ENCODE measurements at regions not wholly inside any gene's neighbourhood (a gene's known extent, or its start where the extent isn't known, plus 50 kb on each side); places are given as distances from the start of the nearest gene placed in this dataset.

DNA sequence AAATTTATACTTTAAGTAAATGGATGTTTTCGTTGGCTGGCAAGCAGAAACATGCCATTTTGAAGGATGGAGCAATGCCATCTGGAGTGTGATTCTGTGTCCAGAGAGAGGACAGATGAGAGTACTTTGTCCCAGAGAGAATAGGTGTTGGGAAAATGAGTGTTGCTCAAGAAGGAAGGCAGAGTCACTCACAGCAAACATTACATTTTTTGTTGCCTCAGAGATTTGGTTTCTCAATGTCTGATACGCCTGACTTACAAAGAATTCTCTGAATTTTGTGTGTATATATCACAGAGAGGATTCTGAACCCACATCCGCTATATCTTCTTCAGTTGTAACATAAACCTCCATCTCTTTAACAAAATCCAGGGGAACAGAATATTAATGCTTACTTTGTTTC is 102.8 kb upstream of the PCDH18 start:
- no peak overlapping the region for H3K4me3 ChIP-seq
- TF ChIP-seq POLR2A (IDR thresholded peaks at IDR 0.05) = no peak
- no peak for TF ChIP-seq EP300 (IDR thresholded peaks at IDR 0.05)
- no peak for TF ChIP-seq POLR2AphosphoS5 (IDR thresholded peaks at IDR 0.05)
- WGBS = 68% methylated on average over 3 of the region's 3 CpGs
- no peaks in the 10 kb centered on the region for H3K36me3 ChIP-seq
- no peaks in the 10 kb centered on the region for H3K27me3 ChIP-seq
- DNase-seq (ENCODE audit: low spot score in 2 of 2) = no peak
- no peaks in the 10 kb centered on the region for H3K9me3 ChIP-seq
- no peaks in the 10 kb centered on the region for H3K4me1 ChIP-seq
- H3K27ac ChIP-seq = no peak overlapping the region

DNA sequence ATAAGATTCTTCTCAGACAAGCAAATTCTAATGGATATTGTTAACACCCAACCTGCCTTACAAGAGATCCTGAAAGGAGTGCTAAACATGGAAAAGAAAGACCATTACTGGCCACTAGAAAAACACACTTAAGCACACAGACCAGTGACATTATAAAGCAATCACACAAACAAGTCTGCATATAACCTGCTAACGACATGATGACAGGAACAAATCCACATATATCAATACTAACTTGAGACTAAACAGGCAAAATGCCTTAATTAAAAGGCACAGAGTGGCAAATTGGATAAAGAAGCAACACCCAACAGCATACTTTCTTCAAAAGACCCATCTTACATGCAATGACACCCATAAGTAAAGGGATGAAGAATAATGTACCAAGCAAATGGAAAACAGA is 100.5 kb upstream of the PCDH18 start:
- H3K27ac ChIP-seq = no peak overlapping the region
- DNase-seq (ENCODE audit: low spot score in 2 of 2) = no peak
- no peak overlapping the region for H3K4me3 ChIP-seq
- H3K36me3 ChIP-seq = no peaks in the 10 kb centered on the region
- H3K9me3 ChIP-seq = no peaks in the 10 kb centered on the region
- TF ChIP-seq POLR2AphosphoS5 (IDR thresholded peaks at IDR 0.05) (no peak), POLR2A (IDR thresholded peaks at IDR 0.05) (no peak), EP300 (IDR thresholded peaks at IDR 0.05) (no peak)
- TF ChIP-seq, protein P1, sequence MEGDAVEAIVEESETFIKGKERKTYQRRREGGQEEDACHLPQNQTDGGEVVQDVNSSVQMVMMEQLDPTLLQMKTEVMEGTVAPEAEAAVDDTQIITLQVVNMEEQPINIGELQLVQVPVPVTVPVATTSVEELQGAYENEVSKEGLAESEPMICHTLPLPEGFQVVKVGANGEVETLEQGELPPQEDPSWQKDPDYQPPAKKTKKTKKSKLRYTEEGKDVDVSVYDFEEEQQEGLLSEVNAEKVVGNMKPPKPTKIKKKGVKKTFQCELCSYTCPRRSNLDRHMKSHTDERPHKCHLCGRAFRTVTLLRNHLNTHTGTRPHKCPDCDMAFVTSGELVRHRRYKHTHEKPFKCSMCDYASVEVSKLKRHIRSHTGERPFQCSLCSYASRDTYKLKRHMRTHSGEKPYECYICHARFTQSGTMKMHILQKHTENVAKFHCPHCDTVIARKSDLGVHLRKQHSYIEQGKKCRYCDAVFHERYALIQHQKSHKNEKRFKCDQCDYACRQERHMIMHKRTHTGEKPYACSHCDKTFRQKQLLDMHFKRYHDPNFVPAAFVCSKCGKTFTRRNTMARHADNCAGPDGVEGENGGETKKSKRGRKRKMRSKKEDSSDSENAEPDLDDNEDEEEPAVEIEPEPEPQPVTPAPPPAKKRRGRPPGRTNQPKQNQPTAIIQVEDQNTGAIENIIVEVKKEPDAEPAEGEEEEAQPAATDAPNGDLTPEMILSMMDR (IDR thresholded peaks at IDR 0.05) = no peak
- WGBS = 81% methylated on average over 1 of the region's 1 CpG
- no peaks in the 10 kb centered on the region for H3K4me1 ChIP-seq
- no peaks in the 10 kb centered on the region for H3K27me3 ChIP-seq

DNA sequence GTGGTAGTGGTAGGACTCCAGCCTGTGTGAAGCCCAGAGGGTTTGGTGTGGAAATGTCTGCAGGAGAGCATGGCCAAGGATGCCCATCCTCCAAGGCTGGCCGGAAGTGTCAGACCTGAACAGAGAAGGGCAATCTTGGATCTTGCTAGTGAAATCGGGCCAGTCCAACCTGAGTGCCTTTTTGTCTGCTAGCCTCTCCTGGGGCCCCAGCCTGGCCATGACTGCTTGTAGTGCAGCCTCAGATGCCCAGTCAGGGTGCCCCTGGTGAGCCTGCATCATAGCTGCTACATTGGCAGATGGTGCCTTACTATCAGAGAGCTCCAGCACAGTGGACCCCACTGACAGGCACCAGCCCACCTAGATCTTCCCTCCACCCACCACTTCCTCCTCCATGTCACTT is 99.3 kb upstream of the PCDH18 start:
- no peak for DNase-seq (ENCODE audit: low spot score in 2 of 2)
- Histone ChIP-seq H3K36me3 (no peaks in the 10 kb centered on the region), H3K4me1 (no peaks in the 10 kb centered on the region), H3K27ac (no peak overlapping the region), H3K27me3 (no peaks in the 10 kb centered on the region), H3K9me3 (no peaks in the 10 kb centered on the region), H3K4me3 (no peak overlapping the region)
- TF ChIP-seq EP300 (IDR thresholded peaks at IDR 0.05) (no peak), POLR2A (IDR thresholded peaks at IDR 0.05) (no peak), POLR2AphosphoS5 (IDR thresholded peaks at IDR 0.05) (no peak)
- TF ChIP-seq, protein P1 (IDR thresholded peaks at IDR 0.05) = no peak
- 100% methylated on average over 2 of the region's 2 CpGs for WGBS

DNA sequence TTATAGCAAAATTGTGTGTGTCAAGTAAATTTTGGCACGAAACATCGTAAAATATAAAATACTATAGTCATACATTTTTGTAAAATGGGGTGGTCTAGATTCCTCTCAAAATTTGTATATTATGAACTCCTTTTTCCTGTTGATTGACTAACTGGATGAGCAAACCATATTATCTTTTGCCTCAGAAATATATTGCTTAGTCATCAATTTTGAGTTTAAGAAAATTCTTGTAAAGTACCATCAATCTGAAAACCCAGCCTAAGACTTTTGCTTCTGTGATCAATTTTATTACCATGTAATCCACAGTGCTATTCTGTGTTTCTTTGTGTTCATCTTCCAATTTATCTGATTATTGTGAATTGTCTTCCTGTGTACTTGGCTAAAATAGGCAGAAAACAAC is 98.0 kb upstream of the PCDH18 start:
- Histone ChIP-seq H3K36me3 (no peaks in the 10 kb centered on the region), H3K27me3 (no peaks in the 10 kb centered on the region), H3K9me3 (no peaks in the 10 kb centered on the region), H3K4me1 (no peaks in the 10 kb centered on the region), H3K27ac (no peak overlapping the region), H3K4me3 (no peak overlapping the region)
- no peak for TF ChIP-seq POLR2AphosphoS5 (IDR thresholded peaks at IDR 0.05)
- TF ChIP-seq, protein P1 (IDR thresholded peaks at IDR 0.05) = no peak
- TF ChIP-seq EP300 (IDR thresholded peaks at IDR 0.05) = no peak
- no peak for DNase-seq (ENCODE audit: low spot score in 2 of 2)
- 93% methylated on average over 2 of the region's 2 CpGs for WGBS

DNA sequence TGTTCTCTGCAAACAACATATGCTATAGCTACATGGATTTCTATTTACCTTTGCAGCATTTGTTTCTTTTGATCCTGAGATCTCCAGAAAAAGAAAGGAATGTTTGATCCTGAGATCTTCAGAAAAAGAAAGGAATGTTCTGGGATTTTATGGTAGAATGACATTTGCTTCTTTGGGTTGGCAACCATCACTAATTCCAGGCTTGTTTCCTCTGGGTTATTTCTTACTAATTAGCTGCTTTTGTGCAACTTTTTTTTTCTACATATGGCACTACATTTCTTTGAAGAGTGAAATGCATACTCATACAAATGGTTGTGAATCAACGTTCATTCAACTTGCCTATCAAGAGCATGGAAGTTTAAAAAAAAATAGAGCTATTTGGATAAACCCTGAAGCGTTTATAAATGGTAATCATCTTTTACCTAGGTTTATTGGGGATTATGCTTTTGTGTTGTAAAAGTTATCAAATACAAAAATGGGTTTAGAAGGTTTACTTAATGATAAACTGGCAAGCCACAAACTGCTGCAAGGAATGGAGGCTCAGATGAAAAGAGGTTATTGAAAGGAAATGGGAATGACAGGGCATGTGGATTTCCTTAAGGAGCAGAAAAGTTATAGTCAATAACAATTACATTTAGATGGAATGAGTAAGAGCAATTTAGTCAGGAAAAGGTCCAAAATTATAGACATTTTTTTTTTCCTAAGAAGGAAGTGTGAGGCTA is 95.6 kb upstream of the PCDH18 start:
- TF ChIP-seq POLR2AphosphoS5 (IDR thresholded peaks at IDR 0.05) (no peak), EP300 (IDR thresholded peaks at IDR 0.05) (no peak), POLR2A (IDR thresholded peaks at IDR 0.05) (no peak)
- TF ChIP-seq, protein P1 (IDR thresholded peaks at IDR 0.05) = no peak
- H3K9me3 ChIP-seq = no peaks in the 10 kb centered on the region

More for the DNA sequence above, 95.6 kb upstream of the PCDH18 start:
- no peaks in the 10 kb centered on the region for H3K36me3 ChIP-seq
- H3K4me1 ChIP-seq = no peaks in the 10 kb centered on the region
- 54% methylated on average over 2 of the region's 2 CpGs for WGBS
- DNase-seq (ENCODE audit: low spot score in 2 of 2) = no peak
- H3K27ac ChIP-seq = no peak overlapping the region
- no peak overlapping the region for H3K4me3 ChIP-seq
- H3K27me3 ChIP-seq = no peaks in the 10 kb centered on the region

Measured in suprapubic skin (tissue), 4 donors.